Right forelimb (tissue), 1 donor: ENCODE measurements at regions not wholly inside any gene's neighbourhood (a gene's known extent, or its start where the extent isn't known, plus 50 kb on each side); places are given as distances from the start of the nearest gene placed in this dataset.
"Not testable (repeated sequence)": the region's sequence is repeated elsewhere in the genome, so short reads cannot be mapped to it uniquely, and the experiment has no call there.

ENCODE experiments used
- DNase-seq: peaks from one replicate; pipeline ENCODE4 v3.0.0-alpha.2; 2018

- DNase-seq, result no peak
Measured at GRCh38 chr20:6295867-6296256, 173.0 kb upstream of the FERMT1 start.

- no peak for DNase-seq
Measured at GRCh38 chr20:6295127-6295866, 172.5 kb upstream of the FERMT1 start.

- DNase-seq, result no peak
Measured at GRCh38 chr20:6287471-6287870, 164.6 kb upstream of the FERMT1 start.

- DNase-seq, result no peak
Measured at GRCh38 chr20:6282642-6283041, 159.8 kb upstream of the FERMT1 start.

DNA sequence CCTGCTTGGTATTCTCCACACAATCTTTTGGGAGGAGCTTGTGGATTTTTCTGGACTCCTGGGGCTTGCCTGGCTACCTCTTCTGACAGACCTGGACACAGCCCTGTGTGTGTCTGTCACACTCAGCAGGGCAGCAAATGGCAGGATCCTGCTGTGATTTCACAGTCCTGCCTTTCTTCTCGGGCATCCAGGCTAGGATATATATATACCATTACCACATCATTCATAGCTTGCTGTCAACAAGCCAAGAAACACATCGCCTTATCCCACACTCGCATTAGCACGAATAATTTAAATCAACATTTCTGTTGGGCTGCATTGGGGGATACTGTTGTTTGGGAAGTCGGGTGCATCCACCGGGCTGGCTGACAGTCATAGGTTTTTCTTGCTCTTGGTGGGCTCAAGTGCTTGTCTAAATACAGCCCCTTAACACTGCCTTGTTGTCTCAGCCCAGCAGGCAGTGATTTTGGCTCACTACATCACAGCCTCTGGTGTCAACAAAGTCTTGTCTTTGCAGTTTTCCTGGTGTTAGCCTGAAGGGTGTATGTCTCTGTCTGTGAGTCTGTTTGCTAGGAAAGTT lies 154.9 kb upstream of the FERMT1 start:
- DNase-seq, result no peak

DNA sequence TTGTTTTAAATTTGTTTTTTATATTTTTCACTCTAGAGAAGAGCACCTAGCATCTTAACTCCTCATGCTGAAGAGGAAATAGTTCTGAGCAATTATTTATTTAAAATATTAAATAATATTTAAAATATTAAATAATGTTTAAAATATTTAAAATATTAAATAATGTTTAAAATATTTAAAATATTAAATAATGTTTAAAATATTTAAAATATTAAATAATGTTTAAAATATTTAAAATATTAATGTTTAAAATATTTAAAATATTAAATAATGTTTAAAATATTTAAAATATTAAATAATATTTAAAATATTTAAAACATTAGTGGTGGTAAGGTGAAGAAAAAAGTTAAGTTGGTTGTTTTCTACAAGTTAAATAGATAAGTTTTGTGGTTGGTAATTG lies 147.6 kb upstream of the FERMT1 start:
- DNase-seq, result not testable (repeated sequence)

DNA sequence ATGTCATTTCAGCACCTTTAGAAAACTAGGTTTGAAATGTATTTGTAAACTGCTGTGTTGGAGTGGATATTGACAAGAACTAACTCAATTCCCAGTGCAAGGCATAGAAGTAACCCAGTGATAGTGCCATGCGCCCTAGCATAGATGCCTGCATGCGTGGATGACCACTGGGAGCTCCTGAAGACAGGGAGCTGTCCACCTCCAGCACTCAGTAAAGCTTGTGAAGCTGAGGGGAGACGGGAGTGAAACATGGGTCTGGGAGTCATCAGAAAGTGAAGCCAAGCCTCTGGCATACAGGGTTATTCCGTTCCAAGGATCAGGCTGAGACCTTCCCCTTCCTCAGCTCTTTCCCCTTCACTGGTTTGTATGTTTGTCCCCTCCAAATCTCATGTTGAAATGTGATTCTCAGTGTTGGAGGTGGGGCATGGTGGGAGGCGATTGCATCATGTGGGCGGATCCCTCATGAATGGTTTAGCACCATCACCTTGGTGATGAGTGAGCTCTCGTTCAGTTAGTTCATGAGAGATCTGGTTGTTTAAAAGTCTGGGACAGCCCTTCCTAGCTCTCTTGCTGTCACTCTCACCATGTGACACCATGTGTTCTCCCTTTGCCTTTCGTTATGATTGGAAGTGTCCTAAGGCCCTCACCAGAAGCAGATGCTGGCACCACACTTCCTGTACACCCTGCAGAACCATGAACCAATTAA lies 146.5 kb upstream of the FERMT1 start:
- DNase-seq, result no peak

- no peak for DNase-seq
Measured at GRCh38 chr20:6265204-6265904, 142.5 kb upstream of the FERMT1 start.

GRCh38 chr20:6253396-6253795 lies 130.6 kb upstream of the FERMT1 start:
- DNase-seq, result no peak

DNA sequence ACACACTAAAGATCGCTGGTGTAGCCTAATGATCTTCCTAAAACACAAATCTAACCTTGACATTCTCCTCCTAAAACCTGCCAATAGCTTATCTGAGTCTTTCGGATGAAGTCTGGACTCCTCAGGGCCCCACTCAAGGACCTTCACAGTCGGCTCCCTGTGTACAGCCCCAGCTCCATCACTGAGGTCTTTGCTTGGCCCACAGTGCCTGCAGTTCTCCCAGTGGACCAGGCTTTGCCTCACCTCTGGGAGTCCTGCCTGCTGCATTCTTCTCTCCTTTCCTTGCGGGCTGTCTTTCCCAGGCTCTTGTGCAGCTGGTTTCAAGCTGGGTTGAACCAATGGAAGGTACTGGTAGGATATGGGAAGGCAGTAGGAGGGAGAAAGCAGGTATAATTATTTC lies 122.6 kb upstream of the FERMT1 start:
- DNase-seq, result no peak

GRCh38 chr20:6241591-6241990 lies 118.8 kb upstream of the FERMT1 start:
- DNase-seq, result no peak

DNA sequence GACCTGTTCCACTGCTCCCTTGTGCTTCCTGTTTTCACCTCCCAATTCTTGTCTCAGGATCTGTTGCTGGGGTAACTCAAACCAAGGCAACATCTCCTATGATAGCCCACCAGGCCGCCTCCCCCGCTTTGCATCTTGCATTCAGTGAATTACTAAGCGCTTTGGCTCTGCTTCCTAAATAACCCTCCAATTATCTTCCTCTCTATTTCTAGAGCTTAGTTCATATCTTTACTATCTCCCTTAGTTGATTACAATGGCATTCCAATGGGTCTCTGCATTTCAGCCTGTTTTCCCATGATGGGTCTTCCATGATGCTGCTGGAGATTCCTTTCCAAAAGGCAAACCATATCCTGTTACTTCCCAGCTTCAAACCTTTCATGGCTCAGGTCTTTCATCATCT lies 117.2 kb upstream of the FERMT1 start:
- no peak for DNase-seq

- no peak for DNase-seq
Measured at GRCh38 chr20:6238421-6238820, 115.6 kb upstream of the FERMT1 start.

- no peak for DNase-seq
Measured at GRCh38 chr20:6235510-6235909, 112.7 kb upstream of the FERMT1 start.

DNA sequence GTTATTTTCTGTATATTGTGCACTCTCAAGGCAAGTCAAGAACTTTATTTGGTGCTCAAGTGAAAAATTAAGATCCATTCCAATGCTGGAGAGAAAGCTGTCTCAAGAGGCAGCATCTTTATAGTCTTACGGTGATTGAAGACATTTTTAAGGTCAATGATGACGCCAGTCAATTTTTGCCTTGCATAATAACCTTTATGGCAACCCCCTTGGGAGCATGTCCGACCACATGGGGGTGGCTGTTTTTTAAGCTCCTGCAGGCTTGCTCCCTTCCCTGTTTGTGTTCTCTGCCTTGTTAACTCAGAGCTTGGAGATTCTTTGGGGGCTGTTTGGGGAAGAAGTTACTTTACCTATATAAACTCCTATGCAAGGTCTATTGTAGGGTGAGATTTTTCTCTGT lies 109.6 kb upstream of the FERMT1 start:
- DNase-seq, result no peak

GRCh38 chr20:6231556-6231955 lies 108.7 kb upstream of the FERMT1 start:
- DNase-seq, result no peak

GRCh38 chr20:6228302-6228843 lies 105.5 kb upstream of the FERMT1 start:
- DNase-seq, result no peak

GRCh38 chr20:6213311-6213710 lies 90.5 kb upstream of the FERMT1 start:
- no peak for DNase-seq

- no peak for DNase-seq
Measured at GRCh38 chr20:6212903-6213302, 90.1 kb upstream of the FERMT1 start.

GRCh38 chr20:6209093-6209492 lies 86.3 kb upstream of the FERMT1 start:
- DNase-seq, result no peak

DNA sequence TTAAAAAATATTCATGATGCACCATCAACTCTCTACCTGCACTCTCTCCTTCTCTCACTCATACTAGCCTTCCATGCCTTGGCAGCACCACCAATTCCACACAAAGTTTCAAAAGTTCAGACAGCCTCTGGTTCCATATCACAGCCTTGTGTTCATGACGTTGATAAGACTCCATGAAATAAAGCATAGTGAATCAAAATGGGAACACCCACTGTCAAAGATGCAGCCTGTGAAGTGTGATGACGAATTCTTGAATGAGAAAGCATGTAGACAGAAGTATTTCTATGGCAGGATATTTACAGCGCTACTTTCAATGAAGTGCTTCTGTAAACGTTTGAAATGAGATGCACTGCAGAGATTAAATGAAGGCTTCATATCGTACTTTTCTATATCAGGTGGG lies 77.3 kb upstream of the FERMT1 start:
- DNase-seq, result no peak

DNA sequence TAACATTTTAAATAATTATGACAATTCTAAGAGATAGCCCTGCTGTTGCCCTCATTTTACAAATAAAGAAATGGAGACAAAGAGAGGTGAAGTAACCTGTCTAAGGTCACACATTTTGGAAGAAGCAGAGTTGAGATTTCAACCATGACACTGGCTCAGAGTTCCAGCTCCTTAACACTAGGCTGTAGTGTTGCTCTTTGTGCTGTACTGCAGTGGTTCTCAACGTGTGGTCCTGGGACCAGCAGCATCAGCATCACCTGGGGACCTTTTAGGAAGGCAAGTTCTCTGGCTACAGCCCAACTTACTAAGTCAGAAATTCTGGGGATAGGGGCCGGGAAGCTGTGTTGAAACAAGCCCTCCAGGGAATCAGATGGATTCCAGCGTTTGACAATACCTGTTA lies 62.4 kb upstream of the FERMT1 start:
- DNase-seq, result no peak

DNA sequence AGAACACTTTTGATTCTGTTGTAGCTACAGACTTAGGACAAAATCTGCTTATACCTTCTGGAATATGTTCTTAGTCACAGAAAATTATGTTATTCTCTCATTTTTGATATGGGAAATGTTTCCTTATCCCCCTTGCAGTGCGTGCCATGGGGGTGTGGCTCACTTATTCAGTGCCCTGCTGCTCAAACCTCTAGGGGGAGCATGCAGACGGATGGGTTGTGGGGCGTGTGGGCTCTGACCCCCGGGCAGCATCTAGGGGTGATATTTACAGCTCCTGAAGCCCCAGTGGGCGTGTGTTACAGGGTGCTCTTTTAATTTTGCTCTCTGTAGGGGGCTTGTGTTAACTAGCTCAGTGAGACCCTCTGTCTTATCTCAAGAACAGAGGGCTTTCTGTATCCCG lies 61.3 kb upstream of the FERMT1 start:
- DNase-seq, result no peak
